Esophagus muscularis mucosa (tissue), 4 donors: ENCODE measurements at regions not wholly inside any gene's neighbourhood (a gene's known extent, or its start where the extent isn't known, plus 50 kb on each side); places are given as distances from the start of the nearest gene placed in this dataset.

Experiments
- DNase-seq: peaks from one replicate; pipeline ENCODE4 v3.0.0-alpha.2; 2017; ENCODE audit errors: extremely low spot score
- H3K27ac ChIP-seq, 4 donors: fragments of 200-600 bp; sonication (generic); replicated peaks in 1 of 4; 1 replicate in 3 of 4; 2 replicates in 1 of 4; pipeline ENCODE4 v1.5.1; 2016 to 2019; ENCODE audit warnings: mild to moderate bottlenecking in 1 of 4
- H3K27me3 ChIP-seq, 4 donors: fragments of 200-600 bp; sonication (generic); one replicate each; pipeline versions ENCODE4 v1.5.1 to v1.6.0; 2016 to 2019
- H3K36me3 ChIP-seq, 4 donors: fragments of 200-600 bp; sonication (generic); one replicate each; pipeline ENCODE4 v1.5.1; 2016 to 2019
- H3K4me1 ChIP-seq, 4 donors: fragments of 200-600 bp; sonication (generic); one replicate each; pipeline ENCODE4 v1.5.1; 2016 to 2019
- H3K4me3 ChIP-seq, 4 donors: fragments of 200-600 bp; sonication (generic); 1 replicate in 2 of 4; 2 replicates in 2 of 4; pipeline ENCODE4 v1.5.1; 2016 to 2019; ENCODE audit warnings: mild to moderate bottlenecking in 4 of 4, moderate library complexity in 1 of 4
- H3K9me3 ChIP-seq, 4 donors: fragments of 200-600 bp; sonication (generic); 1 replicate in 3 of 4; 2 replicates in 1 of 4; pipeline ENCODE4 v1.5.1; 2016 to 2019
- CTCF ChIP-seq, 3 experiments: fragments of 200-600 bp in 2 of 3; fragments of 450-650 bp in 1 of 3; sonication (generic) in 2 of 3; IDR thresholded peaks; one replicate each; pipeline ENCODE4 v1.5.1; 2017 to 2019; ENCODE audit warnings: antibody characterized with exemption in 3 of 3, mild to moderate bottlenecking in 2 of 3, moderate library complexity in 1 of 3
- EP300 ChIP-seq: sonication (generic); formaldehyde crosslinking; IDR thresholded peaks from one replicate; pipeline ENCODE4 v1.6.1; 2017; ENCODE audit warnings: antibody characterized with exemption
- POLR2A ChIP-seq: fragments of 450-650 bp; IDR thresholded peaks from one replicate; pipeline ENCODE4 v1.6.1; 2017; ENCODE audit warnings: antibody characterized with exemption, moderate library complexity, mild to moderate bottlenecking, low read depth
- POLR2AphosphoS5 ChIP-seq, 2 donors: sonication (generic); formaldehyde crosslinking; IDR thresholded peaks; one replicate each; pipeline ENCODE4 v1.6.1; 2017; ENCODE audit warnings: antibody characterized with exemption in 2 of 2
- WGBS: methylation state at CpG from one replicate; pipeline ENCODE4 v1.1.5; 2018; 5-methylcytosine and 5-hydroxymethylcytosine counted together
- intact Hi-C: fragments of 100-400 bp; cut with DNase I; formaldehyde crosslinking; loops from one replicate; pipeline ENCODE4 v1.15.1; 2023

GRCh38 chr10:78512205-78512550, 478.5 kb downstream of the RPS24 start:
- intact Hi-C loops, result loop anchor here (10.0 kb wide), 1 partner anchor 297 kb away; no protein-coding TSS in a partner anchor
- WGBS, result 68% methylated on average over 3 of the region's 3 CpGs
- no peaks in the 10 kb centered on the region for H3K27me3 ChIP-seq

GRCh38 chr10:78513330-78513729, 479.7 kb downstream of the RPS24 start:
- no peak for TF ChIP-seq CTCF (IDR thresholded peaks at IDR 0.05)
- no peak for TF ChIP-seq EP300
- no peak for TF ChIP-seq POLR2A
- TF ChIP-seq POLR2AphosphoS5 (IDR thresholded peaks at IDR 0.05), result no peak
- Histone ChIP-seq H3K4me1 (peaks cover 6 to 93% (median 87%) of the 10 kb centered on the region in 4 donors), H3K36me3 (no peaks in the 10 kb centered on the region), H3K9me3 (no peaks in the 10 kb centered on the region), H3K27ac (peak overlapping the region in 3 of 4 donors; percentile 75 to 80 (median 78)), H3K4me3 (no peak overlapping the region), H3K27me3 (no peaks in the 10 kb centered on the region)
- intact Hi-C loops, result loop anchor here (10.0 kb wide), 1 partner anchor 299 kb away; no protein-coding TSS in a partner anchor
- WGBS, result 63% methylated on average over 1 of the region's 2 CpGs
- peak; percentile 77 for DNase-seq

More at GRCh38 chr10:78512205-78512550, 478.5 kb downstream of the RPS24 start:
- TF ChIP-seq POLR2A, result no peak
- TF ChIP-seq EP300, result no peak
- no peak for TF ChIP-seq POLR2AphosphoS5 (IDR thresholded peaks at IDR 0.05)
- TF ChIP-seq CTCF (IDR thresholded peaks at IDR 0.05), result no peak
- Histone ChIP-seq H3K4me1 (peaks cover 11 to 97% (median 92%) of the 10 kb centered on the region in 4 donors), H3K9me3 (no peaks in the 10 kb centered on the region), H3K27ac (peak overlapping the region; percentile 75 to 80 (median 76)), H3K4me3 (no peak overlapping the region), H3K36me3 (no peaks in the 10 kb centered on the region)
- no peak for DNase-seq

GRCh38 chr10:78513986-78514385, 480.3 kb downstream of the RPS24 start:
- Histone ChIP-seq H3K9me3 (no peaks in the 10 kb centered on the region), H3K4me3 (no peak overlapping the region), H3K27ac (peak overlapping the region in 3 of 4 donors; percentile 78 to 81 (median 80)), H3K36me3 (no peaks in the 10 kb centered on the region), H3K4me1 (peaks cover 6 to 86% (median 80%) of the 10 kb centered on the region in 4 donors), H3K27me3 (no peaks in the 10 kb centered on the region)
- DNase-seq, result peak; percentile 77
- 100% methylated on average over 2 of the region's 3 CpGs for WGBS
- no peak for TF ChIP-seq CTCF (IDR thresholded peaks at IDR 0.05)
- TF ChIP-seq POLR2A, result no peak
- TF ChIP-seq POLR2AphosphoS5 (IDR thresholded peaks at IDR 0.05), result no peak
- no peak for TF ChIP-seq EP300
- intact Hi-C loops, result loop anchor here (10.0 kb wide), 1 partner anchor 299 kb away; no protein-coding TSS in a partner anchor

- Histone ChIP-seq H3K9me3 (no peaks in the 10 kb centered on the region), H3K36me3 (no peaks in the 10 kb centered on the region), H3K27me3 (no peaks in the 10 kb centered on the region), H3K27ac (peak overlapping the region; percentile 74 to 81 (median 79)), H3K4me3 (no peak overlapping the region), H3K4me1 (peaks cover 6 to 83% (median 75%) of the 10 kb centered on the region in 4 donors)
- DNase-seq, result peak; percentile 53
- intact Hi-C loops, result loop anchor here (10.0 kb wide), 1 partner anchor 300 kb away; no protein-coding TSS in a partner anchor
- TF ChIP-seq EP300 (no peak), CTCF (IDR thresholded peaks at IDR 0.05) (no peak), POLR2AphosphoS5 (IDR thresholded peaks at IDR 0.05) (no peak), POLR2A (no peak)
- WGBS, result 87% methylated on average over 4 of the region's 4 CpGs
Observed at GRCh38 chr10:78514459-78514858, 480.8 kb downstream of the RPS24 start.
